Skeletal muscle tissue (tissue), 3 donors: ENCODE measurements at regions not wholly inside any gene's neighbourhood (a gene's known extent, or its start where the extent isn't known, plus 50 kb on each side); places are given as distances from the start of the nearest gene placed in this dataset.

Experiments used
- H3K27ac ChIP-seq: one replicate; pipeline ENCODE4 v1.7.0; 2013; ENCODE audit warnings: mild to moderate bottlenecking, low read depth, low read length, inconsistent platforms
- H3K27me3 ChIP-seq, 3 donors: one replicate each; pipeline ENCODE4 v1.7.0; 2013; ENCODE audit warnings: low read length in 3 of 3; ENCODE audit not compliant: control insufficient read depth in 3 of 3, insufficient read depth in 3 of 3
- H3K36me3 ChIP-seq, 3 donors: one replicate each; pipeline ENCODE4 v1.7.0; 2013; ENCODE audit warnings: low read length in 3 of 3; ENCODE audit not compliant: control insufficient read depth in 3 of 3, insufficient read depth in 3 of 3
- H3K4me1 ChIP-seq, 3 donors: one replicate each; pipeline ENCODE4 v1.7.0; 2013; ENCODE audit warnings: low read length in 3 of 3, mild to moderate bottlenecking in 3 of 3; ENCODE audit not compliant: control insufficient read depth in 3 of 3, insufficient read depth in 3 of 3
- H3K4me3 ChIP-seq, 3 donors: one replicate each; pipeline ENCODE4 v1.7.0; 2013; ENCODE audit warnings: low read length in 3 of 3
- H3K9ac ChIP-seq, 3 donors: one replicate each; pipeline ENCODE4 v1.7.0; 2013; ENCODE audit warnings: low read length in 3 of 3, mild to moderate bottlenecking in 3 of 3, moderate library complexity in 2 of 3, low read depth in 1 of 3
- H3K9me3 ChIP-seq, 3 donors: one replicate each; pipeline ENCODE4 v1.7.0; 2013; ENCODE audit warnings: low read length in 3 of 3; ENCODE audit not compliant: control insufficient read depth in 3 of 3
- donor health status: Osteomylitis.

DNA sequence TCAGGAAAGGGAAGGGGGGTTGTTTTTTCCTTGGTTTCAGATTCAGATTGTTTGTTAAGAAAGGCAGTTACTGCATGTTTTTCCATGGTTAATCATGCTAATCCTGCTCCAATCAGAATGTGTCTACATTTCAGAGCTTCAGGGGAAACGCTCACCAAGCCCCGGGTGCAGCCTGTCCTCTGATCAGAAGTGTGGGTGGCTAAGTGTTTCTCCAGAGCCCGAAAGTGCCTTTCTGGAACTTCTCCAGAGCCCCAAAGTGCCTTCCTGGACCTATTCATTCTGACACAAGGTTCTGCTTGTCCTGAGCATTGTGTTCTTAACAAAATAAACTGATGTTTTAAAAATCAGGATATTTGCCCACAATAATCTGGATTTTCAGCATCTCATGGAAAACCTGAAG is 359.0 kb upstream of the ZNF521 start:
- Histone ChIP-seq H3K36me3 (no peaks in the 10 kb centered on the region), H3K27me3 (no peaks in the 10 kb centered on the region), H3K9me3 (peaks cover 0 to 9% (median 0%) of the 10 kb centered on the region in 3 donors), H3K27ac (no peak overlapping the region), H3K4me1 (no peaks in the 10 kb centered on the region), H3K9ac (no peak overlapping the region), H3K4me3 (no peak overlapping the region)

DNA sequence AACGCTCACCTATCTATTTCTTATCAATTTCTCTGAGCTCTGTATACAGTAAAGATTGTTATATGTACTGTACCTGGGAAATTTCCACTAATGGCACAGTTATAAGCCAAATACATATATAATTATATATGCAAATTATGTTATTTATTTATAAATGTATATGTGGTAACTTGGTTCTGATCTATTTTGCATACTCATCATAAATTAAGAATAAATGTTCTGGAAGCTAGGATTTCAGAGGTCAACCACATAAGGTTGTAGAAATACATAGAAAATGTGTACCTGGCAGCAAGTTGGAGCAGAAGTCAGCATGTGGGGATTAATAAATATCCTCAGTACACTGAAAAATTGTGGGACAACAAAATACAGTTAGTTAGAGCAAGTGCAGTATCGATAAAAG is 353.7 kb upstream of the ZNF521 start:
- Histone ChIP-seq H3K4me3 (no peak overlapping the region), H3K27me3 (no peaks in the 10 kb centered on the region), H3K9me3 (no peaks in the 10 kb centered on the region), H3K27ac (no peak overlapping the region), H3K9ac (no peak overlapping the region), H3K4me1 (no peaks in the 10 kb centered on the region), H3K36me3 (no peaks in the 10 kb centered on the region)

DNA sequence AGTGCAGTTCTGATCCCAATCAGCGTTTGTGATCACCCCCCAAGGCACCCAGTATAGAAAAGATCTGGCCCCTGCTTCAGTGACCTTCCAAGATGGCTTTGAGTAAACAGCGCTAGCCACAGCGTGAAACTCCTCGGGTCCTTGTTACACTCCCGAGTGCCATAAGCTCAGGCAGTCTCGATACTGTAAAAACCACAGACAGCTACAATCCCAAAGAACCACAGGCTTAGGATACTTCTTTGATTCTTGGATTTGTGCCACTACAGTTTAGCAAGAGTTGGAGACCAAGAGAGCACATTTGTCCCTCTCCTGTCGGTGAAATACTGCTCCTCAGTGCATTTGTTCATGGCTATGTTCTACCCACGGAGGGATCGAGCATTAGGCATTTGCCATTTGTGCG is 352.5 kb upstream of the ZNF521 start:
- Histone ChIP-seq H3K4me3 (no peak overlapping the region), H3K27ac (no peak overlapping the region), H3K4me1 (no peaks in the 10 kb centered on the region), H3K9ac (no peak overlapping the region), H3K9me3 (no peaks in the 10 kb centered on the region), H3K36me3 (no peaks in the 10 kb centered on the region), H3K27me3 (no peaks in the 10 kb centered on the region)

DNA sequence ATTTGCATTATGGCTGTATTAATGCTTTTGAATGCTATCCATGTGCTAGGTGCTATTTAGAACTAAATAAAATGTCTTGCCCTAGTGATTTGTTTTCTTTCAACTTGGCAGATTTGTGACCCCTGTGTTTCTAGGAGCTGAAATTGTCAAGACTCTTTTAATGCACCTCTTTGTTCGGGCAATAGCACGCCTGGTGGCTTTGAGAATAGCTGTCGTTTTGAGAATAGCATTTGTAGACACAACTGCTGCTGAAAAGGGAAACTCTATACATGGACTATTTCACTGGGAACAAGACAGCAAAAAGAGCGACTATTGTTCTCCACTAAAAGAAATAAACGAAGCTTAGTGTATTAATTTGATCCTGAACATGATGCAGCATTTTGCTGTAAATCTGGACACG is 352.1 kb upstream of the ZNF521 start:
- no peak overlapping the region for H3K4me3 ChIP-seq
- no peak overlapping the region for H3K27ac ChIP-seq
- no peaks in the 10 kb centered on the region for H3K9me3 ChIP-seq
- no peaks in the 10 kb centered on the region for H3K27me3 ChIP-seq
- H3K4me1 ChIP-seq: no peaks in the 10 kb centered on the region
- H3K36me3 ChIP-seq: no peaks in the 10 kb centered on the region
- no peak overlapping the region for H3K9ac ChIP-seq

GRCh38 chr18:25701821-25702220 is 349.9 kb upstream of the ZNF521 start:
- Histone ChIP-seq H3K4me1 (no peaks in the 10 kb centered on the region), H3K27ac (no peak overlapping the region), H3K9me3 (no peaks in the 10 kb centered on the region), H3K27me3 (no peaks in the 10 kb centered on the region), H3K9ac (no peak overlapping the region), H3K4me3 (no peak overlapping the region), H3K36me3 (no peaks in the 10 kb centered on the region)

DNA sequence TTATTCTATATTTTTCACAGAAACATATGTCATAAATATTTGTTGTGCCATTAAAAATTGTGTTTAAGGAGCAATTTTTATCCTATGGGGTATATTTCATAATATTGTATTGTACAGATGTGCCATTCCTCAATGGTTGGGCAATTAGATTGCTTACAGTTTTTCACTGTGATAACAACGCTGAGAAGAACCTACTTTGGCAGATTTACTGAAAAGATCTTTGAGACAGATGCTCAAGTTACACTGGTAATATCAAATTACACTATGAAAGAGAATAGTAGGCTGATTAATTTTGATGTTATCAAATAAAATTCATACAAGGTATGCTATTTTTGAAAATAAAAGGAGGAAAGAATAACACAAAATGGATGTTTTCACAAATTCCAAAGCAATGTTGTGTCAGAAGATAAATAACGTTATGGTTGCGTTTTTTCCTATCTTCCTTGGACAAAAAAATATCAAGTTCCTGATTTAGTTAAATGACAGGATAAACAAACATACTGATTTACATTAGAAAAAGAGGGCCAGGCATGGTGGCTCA is 335.1 kb upstream of the ZNF521 start:
- H3K9ac ChIP-seq: no peak overlapping the region
- H3K36me3 ChIP-seq: no peaks in the 10 kb centered on the region
- no peaks in the 10 kb centered on the region for H3K27me3 ChIP-seq
- no peaks in the 10 kb centered on the region for H3K4me1 ChIP-seq
- H3K4me3 ChIP-seq: no peak overlapping the region
- no peak overlapping the region for H3K27ac ChIP-seq
- no peaks in the 10 kb centered on the region for H3K9me3 ChIP-seq

- H3K36me3 ChIP-seq: no peaks in the 10 kb centered on the region
- no peak overlapping the region for H3K4me3 ChIP-seq
- no peaks in the 10 kb centered on the region for H3K4me1 ChIP-seq
- H3K27ac ChIP-seq: no peak overlapping the region
- H3K27me3 ChIP-seq: no peaks in the 10 kb centered on the region
- no peaks in the 10 kb centered on the region for H3K9me3 ChIP-seq
- H3K9ac ChIP-seq: no peak overlapping the region
Measured at GRCh38 chr18:25685088-25685487, 333.1 kb upstream of the ZNF521 start.

DNA sequence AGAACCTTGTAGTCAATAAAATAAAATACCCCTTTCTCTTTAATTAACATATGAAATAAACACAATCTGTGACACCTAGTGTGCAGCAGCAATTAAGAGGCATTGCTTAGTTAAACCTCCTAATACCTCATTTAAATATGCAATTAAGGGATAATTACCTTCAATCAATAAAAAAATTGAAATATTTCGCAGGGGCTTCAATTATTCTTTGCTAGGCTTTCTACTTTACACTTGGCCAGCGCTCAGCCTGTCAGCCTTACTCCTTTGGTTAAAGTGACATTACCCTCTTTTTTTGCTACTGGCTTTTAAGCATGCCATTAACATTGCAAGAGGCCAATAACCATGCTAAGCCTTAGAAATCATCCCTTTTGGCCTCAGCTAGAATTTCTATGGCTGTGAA is 327.5 kb upstream of the ZNF521 start:
- no peak overlapping the region for H3K9ac ChIP-seq
- H3K36me3 ChIP-seq: no peaks in the 10 kb centered on the region
- H3K9me3 ChIP-seq: no peaks in the 10 kb centered on the region
- no peak overlapping the region for H3K27ac ChIP-seq
- no peak overlapping the region for H3K4me3 ChIP-seq
- no peaks in the 10 kb centered on the region for H3K27me3 ChIP-seq
- H3K4me1 ChIP-seq: no peaks in the 10 kb centered on the region

- Histone ChIP-seq H3K27me3 (no peaks in the 10 kb centered on the region), H3K9ac (no peak overlapping the region), H3K4me3 (no peak overlapping the region), H3K4me1 (no peaks in the 10 kb centered on the region), H3K9me3 (no peaks in the 10 kb centered on the region), H3K36me3 (no peaks in the 10 kb centered on the region), H3K27ac (no peak overlapping the region)
Measured at GRCh38 chr18:25678221-25678620, 326.3 kb upstream of the ZNF521 start.

- Histone ChIP-seq H3K27ac (no peak overlapping the region), H3K36me3 (no peaks in the 10 kb centered on the region), H3K4me1 (no peaks in the 10 kb centered on the region), H3K27me3 (no peaks in the 10 kb centered on the region), H3K9ac (no peak overlapping the region), H3K9me3 (no peaks in the 10 kb centered on the region), H3K4me3 (no peak overlapping the region)
Measured at GRCh38 chr18:25675123-25675850, 323.3 kb upstream of the ZNF521 start.
